WI38 (cell line): ENCODE measurements at regions not wholly inside any gene's neighbourhood (a gene's known extent, or its start where the extent isn't known, plus 50 kb on each side); places are given as distances from the start of the nearest gene placed in this dataset.

Experiments used
- H3K4me3 ChIP-seq: 2 replicates; pipeline ENCODE4 v1.5.1; 2011; ENCODE audit warnings: low read depth, mild to moderate bottlenecking, control low read depth, low read length
- TF ChIP-seq, protein P1 (sequence below): IDR thresholded peaks from 2 replicates; pipeline ENCODE4 v1.5.1; 2012; ENCODE audit warnings: low read depth, mild to moderate bottlenecking, control low read depth, low read length

GRCh38 chr7:25951414-25952260 lies 200.4 kb upstream of the NFE2L3 start:
- no peak overlapping the region for H3K4me3 ChIP-seq
- TF ChIP-seq, protein P1, sequence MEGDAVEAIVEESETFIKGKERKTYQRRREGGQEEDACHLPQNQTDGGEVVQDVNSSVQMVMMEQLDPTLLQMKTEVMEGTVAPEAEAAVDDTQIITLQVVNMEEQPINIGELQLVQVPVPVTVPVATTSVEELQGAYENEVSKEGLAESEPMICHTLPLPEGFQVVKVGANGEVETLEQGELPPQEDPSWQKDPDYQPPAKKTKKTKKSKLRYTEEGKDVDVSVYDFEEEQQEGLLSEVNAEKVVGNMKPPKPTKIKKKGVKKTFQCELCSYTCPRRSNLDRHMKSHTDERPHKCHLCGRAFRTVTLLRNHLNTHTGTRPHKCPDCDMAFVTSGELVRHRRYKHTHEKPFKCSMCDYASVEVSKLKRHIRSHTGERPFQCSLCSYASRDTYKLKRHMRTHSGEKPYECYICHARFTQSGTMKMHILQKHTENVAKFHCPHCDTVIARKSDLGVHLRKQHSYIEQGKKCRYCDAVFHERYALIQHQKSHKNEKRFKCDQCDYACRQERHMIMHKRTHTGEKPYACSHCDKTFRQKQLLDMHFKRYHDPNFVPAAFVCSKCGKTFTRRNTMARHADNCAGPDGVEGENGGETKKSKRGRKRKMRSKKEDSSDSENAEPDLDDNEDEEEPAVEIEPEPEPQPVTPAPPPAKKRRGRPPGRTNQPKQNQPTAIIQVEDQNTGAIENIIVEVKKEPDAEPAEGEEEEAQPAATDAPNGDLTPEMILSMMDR = no peak

GRCh38 chr7:25952261-25953057 lies 199.5 kb upstream of the NFE2L3 start:
- H3K4me3 ChIP-seq = no peak overlapping the region
- TF ChIP-seq, protein P1 = no peak

GRCh38 chr7:25953859-25954258 lies 198.1 kb upstream of the NFE2L3 start:
- TF ChIP-seq, protein P1 = no peak
- H3K4me3 ChIP-seq = no peak overlapping the region

- TF ChIP-seq, protein P1 = no peak
These were observed 197.6 kb upstream of the NFE2L3 start for GRCh38 chr7:25954395-25954794.

GRCh38 chr7:25959168-25959734 lies 192.7 kb upstream of the NFE2L3 start:
- TF ChIP-seq, protein P1 = no peak
- H3K4me3 ChIP-seq = no peak overlapping the region

More at GRCh38 chr7:25954395-25954794, 197.6 kb upstream of the NFE2L3 start:
- H3K4me3 ChIP-seq = no peak overlapping the region

DNA sequence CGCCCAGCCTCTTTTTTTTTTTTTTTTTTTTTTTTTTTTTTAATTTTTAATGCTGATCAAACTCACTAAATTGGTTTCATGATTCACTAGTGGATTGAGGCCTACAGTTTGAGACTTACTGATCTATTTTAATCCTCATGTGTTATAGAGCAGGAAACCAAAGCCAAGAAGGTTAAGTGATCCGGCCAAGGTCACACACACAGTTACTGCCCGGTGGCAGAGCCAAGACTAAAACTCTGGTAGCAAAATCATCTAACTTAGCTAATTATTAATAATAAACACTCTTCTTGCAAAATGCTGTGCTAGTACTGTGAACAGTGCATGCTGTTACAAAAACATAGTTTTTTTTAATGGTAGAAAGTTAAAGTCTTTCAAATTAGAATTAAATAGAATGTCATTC lies 188.3 kb upstream of the NFE2L3 start:
- H3K4me3 ChIP-seq = no peak overlapping the region
- TF ChIP-seq, protein P1 = no peak
